Effector memory CD8-positive, alpha-beta T cell (primary cell): ENCODE measurements at regions not wholly inside any gene's neighbourhood (a gene's known extent, or its start where the extent isn't known, plus 50 kb on each side); places are given as distances from the start of the nearest gene placed in this dataset.

Experiments used
- ATAC-seq: fragments of 150-1000 bp; cut with Tn5 transposase; replicated peaks from 2 replicates; pipeline ENCODE4 v1.10.0; 2021; ENCODE audit warnings: mild to moderate bottlenecking, moderate library complexity
- DNase-seq, 3 experiments: peaks; one replicate each; pipeline ENCODE4 v3.0.0; 2021
- H3K27ac Mint-ChIP-seq, 2 donors: one replicate each; pipeline ENCODE4 v1.8.0; 2022; ENCODE audit warnings: mild to moderate bottlenecking in 2 of 2, mixed read lengths in 2 of 2, moderate library complexity in 2 of 2
- H3K27me3 Mint-ChIP-seq, 2 donors: one replicate each; pipeline ENCODE4 v1.8.0; 2022; ENCODE audit warnings: mixed read lengths in 2 of 2
- H3K36me3 Mint-ChIP-seq: one replicate; pipeline ENCODE4 v1.8.0; 2022; ENCODE audit warnings: mild to moderate bottlenecking, moderate library complexity, mixed read lengths; ENCODE audit not compliant: insufficient read depth
- H3K4me1 Mint-ChIP-seq, 2 donors: one replicate each; pipeline ENCODE4 v1.8.0; 2022; ENCODE audit warnings: low read depth in 2 of 2, mixed read lengths in 2 of 2
- H3K4me3 Mint-ChIP-seq, 2 donors: one replicate each; pipeline ENCODE4 v1.8.0; 2022; ENCODE audit warnings: mild to moderate bottlenecking in 2 of 2, mixed read lengths in 2 of 2, moderate library complexity in 2 of 2
- H3K9me3 Mint-ChIP-seq, 2 donors: one replicate each; pipeline ENCODE4 v1.8.0; 2022; ENCODE audit warnings: mixed read lengths in 2 of 2

DNA sequence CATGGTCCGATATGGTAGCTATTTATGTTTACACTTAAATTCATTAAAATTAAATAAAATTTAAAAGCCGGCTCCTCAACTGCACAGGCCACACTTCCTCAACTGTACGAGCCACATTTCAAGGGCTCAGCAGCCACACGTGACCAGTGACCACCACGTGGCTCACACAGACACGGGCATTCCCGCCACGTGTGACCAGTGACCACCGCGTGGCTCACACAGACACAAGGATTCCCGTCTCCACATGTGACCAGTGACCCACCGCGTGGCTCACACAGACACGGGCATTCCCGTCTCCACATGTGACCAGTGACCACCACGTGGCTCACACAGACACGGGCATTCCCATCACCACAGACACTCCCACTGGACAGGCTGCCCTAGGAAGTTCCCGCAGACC lies 91.3 kb downstream of the PDGFA start:
- ATAC-seq (no peak), DNase-seq (no peak)
- Mint-ChIP-seq H3K4me1 (no peaks in the 10 kb centered on the region), H3K27ac (no peak overlapping the region), H3K36me3 (no peaks in the 10 kb centered on the region), H3K9me3 (no peaks in the 10 kb centered on the region), H3K27me3 (no peaks in the 10 kb centered on the region), H3K4me3 (no peak overlapping the region)

DNA sequence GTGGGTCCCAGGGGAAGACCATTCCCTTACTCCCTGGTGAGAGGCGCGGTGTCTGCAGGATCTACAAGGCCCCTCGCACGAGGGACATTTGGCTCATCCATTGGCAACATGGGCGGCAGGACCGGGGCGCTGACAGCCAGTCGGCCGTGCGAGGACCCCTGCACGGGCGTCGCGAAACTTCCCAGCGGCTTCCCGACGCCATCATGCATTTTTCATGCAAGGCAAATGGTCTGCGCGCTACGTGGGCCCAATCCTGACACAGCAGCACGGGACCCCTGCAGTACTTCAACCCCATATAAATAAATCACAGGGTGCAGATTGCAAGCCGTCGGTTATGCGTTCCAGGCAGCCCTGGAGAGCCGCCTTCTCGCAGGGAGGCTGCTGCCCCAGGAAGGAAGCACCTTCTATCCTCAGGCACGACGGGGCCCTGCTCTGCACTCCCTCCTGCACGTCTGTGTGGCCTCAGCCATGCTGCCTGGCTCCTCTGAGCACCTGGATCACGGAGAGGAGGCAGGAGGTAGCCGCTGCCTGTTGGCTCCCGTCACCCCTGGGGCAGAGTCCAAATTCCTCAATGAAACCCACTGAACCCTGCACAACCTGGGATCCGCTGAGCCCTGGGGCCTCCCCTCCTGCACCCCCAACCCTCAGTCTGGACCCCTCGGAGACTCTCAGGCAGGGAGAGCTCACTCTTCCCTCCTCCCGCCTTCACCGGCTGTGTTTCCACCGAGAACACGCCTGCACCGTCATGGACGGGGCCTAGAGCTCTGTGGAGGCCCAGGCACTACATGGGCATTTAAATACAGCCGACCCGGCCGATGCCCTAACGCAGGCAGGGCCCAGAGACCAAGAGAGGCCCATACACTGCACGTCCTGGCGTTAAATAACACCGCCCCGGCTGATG lies 90.5 kb downstream of the PDGFA start:
- no peaks in the 10 kb centered on the region for H3K36me3 Mint-ChIP-seq
- H3K27ac Mint-ChIP-seq, result peak overlapping the region in 1 of 2 donors; percentile 46
- H3K4me3 Mint-ChIP-seq, result no peak overlapping the region
- no peaks in the 10 kb centered on the region for H3K4me1 Mint-ChIP-seq
- no peak for ATAC-seq
- H3K9me3 Mint-ChIP-seq, result no peaks in the 10 kb centered on the region
- no peak for DNase-seq
- no peaks in the 10 kb centered on the region for H3K27me3 Mint-ChIP-seq

DNA sequence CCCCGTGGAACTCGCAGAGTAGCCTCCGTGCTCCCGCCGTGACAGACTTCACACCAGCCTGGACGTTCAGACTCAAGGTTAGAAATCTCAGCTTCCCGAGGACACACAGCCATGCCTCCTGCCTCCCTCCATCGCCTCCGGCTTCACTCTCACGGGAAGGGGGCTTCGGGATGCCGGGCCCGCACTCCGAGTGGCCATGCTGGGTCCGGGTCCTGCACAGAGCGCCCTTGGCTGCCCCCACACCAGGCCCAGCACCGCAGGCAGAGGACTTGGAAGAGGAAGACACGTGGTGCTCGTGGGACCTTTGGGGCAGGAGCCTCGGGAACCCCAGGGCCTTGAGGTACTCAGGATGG lies 89.8 kb downstream of the PDGFA start:
- DNase-seq, result no peak
- Mint-ChIP-seq H3K36me3 (no peaks in the 10 kb centered on the region), H3K27ac (peak overlapping the region in 1 of 2 donors; percentile 46), H3K4me1 (no peaks in the 10 kb centered on the region), H3K27me3 (no peaks in the 10 kb centered on the region), H3K4me3 (no peak overlapping the region), H3K9me3 (no peaks in the 10 kb centered on the region)
- no peak for ATAC-seq

DNA sequence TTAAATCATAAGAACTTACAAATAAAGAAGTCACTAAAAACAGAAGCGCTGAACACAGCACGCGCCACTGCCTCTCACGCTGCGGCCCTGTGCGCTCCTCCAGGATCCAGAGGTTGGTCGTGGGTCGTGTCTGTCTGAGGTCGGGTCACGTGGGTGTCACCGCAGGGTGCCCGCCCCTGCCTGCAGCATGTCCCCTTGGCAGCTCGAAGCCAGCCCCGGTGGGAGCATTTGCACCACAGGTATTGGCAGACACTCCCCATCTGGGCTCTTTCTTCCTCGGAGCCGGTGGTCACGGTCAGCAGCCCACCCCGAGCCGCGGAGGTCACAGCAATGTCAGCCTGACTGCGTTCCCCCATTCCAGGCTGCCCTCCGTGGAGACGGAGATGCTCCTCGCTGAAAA lies 88.6 kb downstream of the PDGFA start:
- no peak overlapping the region for H3K4me3 Mint-ChIP-seq
- H3K9me3 Mint-ChIP-seq, result no peaks in the 10 kb centered on the region

DNA sequence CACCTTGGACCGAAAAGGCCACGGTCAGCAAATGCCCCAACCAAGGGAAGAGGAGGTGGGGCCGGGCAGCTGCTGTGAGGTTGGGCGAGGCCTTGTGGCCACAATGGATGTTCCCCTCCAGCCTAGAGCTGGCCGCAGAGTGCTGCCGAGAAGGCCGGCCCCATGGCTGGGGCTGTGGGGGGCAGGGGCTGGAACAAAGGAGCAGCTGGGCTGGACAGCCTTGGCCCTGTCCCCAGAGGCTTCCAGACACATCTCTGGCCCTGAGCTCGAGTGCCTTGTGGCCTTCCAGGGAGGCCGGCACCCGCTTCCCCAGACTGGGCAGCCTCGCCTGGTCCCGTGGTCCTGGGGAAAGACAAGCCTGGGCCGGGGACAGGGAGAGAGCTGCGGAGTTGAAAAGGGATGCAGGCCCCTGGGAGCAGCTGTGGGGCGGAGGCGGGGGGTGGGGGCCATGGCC lies 88.0 kb downstream of the PDGFA start:
- H3K27me3 Mint-ChIP-seq, result peaks cover 0 to 8% of the 10 kb centered on the region in 2 donors
- H3K4me1 Mint-ChIP-seq, result peaks cover 0 to 2% of the 10 kb centered on the region in 2 donors
- no peak overlapping the region for H3K4me3 Mint-ChIP-seq
- ATAC-seq (no peak), DNase-seq (no peak)
- no peak overlapping the region for H3K27ac Mint-ChIP-seq
- H3K9me3 Mint-ChIP-seq, result no peaks in the 10 kb centered on the region
- H3K36me3 Mint-ChIP-seq, result no peaks in the 10 kb centered on the region

More for the DNA sequence above, 88.6 kb downstream of the PDGFA start:
- Mint-ChIP-seq H3K27me3 (peaks cover 0 to 8% of the 10 kb centered on the region in 2 donors), H3K4me1 (peaks cover 0 to 2% of the 10 kb centered on the region in 2 donors), H3K36me3 (no peaks in the 10 kb centered on the region), H3K27ac (no peak overlapping the region)
- DNase-seq (no peak), ATAC-seq (no peak)

DNA sequence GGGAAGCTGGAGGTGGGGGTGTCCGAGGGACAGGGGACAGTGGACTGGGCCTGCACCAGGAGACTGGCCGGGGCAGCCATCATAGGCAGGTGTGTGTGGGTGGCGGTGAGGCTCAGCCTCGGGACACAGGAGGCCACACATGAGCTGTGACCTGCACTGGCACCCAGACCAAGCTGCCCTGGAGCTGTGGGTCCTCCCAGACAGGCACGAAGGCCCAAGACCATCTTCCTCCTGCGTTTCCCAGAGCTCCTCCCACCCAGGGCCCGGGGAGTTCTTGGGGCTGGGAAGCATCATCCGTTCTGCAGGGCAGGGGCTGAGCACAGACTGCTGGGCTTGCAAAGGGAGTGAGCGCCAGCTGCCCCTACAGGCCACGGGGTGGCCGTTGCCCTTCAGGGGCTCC lies 87.4 kb downstream of the PDGFA start:
- peaks cover 0 to 2% of the 10 kb centered on the region in 2 donors for H3K4me1 Mint-ChIP-seq
- no peaks in the 10 kb centered on the region for H3K9me3 Mint-ChIP-seq
- H3K27me3 Mint-ChIP-seq, result peaks cover 0 to 8% of the 10 kb centered on the region in 2 donors
- H3K4me3 Mint-ChIP-seq, result no peak overlapping the region
- ATAC-seq (no peak), DNase-seq (no peak)
- no peaks in the 10 kb centered on the region for H3K36me3 Mint-ChIP-seq
- no peak overlapping the region for H3K27ac Mint-ChIP-seq

DNA sequence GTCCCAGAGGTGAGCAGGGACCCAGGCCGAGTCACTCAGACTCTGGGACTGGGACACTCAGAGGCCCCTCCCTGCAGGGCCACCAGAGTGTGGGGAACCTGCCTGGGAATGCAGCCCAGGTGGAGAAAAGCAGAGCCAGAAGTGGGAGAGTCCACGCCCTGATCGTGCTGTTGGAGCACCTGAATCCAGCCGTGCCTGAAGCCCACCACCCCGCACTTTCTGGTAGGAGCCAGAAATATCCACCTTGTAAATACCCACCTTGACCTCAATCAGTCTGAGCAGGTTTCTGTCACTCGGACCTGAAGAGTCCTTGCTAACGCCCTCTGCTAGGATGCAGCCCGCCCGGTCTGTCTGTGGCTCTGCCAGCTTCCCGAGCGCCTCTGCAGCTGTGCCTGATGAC lies 86.7 kb downstream of the PDGFA start:
- H3K27me3 Mint-ChIP-seq, result peaks cover 0 to 8% of the 10 kb centered on the region in 2 donors
- no peaks in the 10 kb centered on the region for H3K36me3 Mint-ChIP-seq
- peaks cover 0 to 2% of the 10 kb centered on the region in 2 donors for H3K4me1 Mint-ChIP-seq
- no peaks in the 10 kb centered on the region for H3K9me3 Mint-ChIP-seq
- no peak for ATAC-seq
- H3K27ac Mint-ChIP-seq, result no peak overlapping the region
- no peak for DNase-seq
- H3K4me3 Mint-ChIP-seq, result no peak overlapping the region

DNA sequence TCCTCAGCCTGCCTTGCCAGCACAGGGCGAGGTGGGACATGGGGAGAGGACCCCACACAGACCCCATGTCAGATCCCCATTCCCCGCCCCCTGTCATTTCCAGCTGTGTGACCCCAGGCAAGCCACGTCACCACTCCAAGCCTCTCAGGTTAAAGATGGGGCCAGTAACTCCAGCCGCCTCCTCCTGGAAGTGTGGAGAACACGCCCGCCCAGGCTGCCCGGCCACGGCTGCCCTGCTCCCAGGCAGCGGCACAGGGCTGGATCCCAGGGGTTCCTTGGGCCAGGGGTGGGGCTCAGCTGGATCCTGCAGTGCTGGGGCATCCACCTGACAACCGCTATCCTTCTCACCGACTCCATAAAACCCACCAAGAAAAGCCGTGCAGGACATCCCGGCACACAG lies 86.1 kb downstream of the PDGFA start:
- Mint-ChIP-seq H3K36me3 (no peaks in the 10 kb centered on the region), H3K4me1 (peaks cover 0 to 2% of the 10 kb centered on the region in 2 donors), H3K9me3 (no peaks in the 10 kb centered on the region), H3K27me3 (peaks cover 0 to 8% of the 10 kb centered on the region in 2 donors), H3K4me3 (no peak overlapping the region), H3K27ac (no peak overlapping the region)
- ATAC-seq, result no peak
- no peak for DNase-seq

DNA sequence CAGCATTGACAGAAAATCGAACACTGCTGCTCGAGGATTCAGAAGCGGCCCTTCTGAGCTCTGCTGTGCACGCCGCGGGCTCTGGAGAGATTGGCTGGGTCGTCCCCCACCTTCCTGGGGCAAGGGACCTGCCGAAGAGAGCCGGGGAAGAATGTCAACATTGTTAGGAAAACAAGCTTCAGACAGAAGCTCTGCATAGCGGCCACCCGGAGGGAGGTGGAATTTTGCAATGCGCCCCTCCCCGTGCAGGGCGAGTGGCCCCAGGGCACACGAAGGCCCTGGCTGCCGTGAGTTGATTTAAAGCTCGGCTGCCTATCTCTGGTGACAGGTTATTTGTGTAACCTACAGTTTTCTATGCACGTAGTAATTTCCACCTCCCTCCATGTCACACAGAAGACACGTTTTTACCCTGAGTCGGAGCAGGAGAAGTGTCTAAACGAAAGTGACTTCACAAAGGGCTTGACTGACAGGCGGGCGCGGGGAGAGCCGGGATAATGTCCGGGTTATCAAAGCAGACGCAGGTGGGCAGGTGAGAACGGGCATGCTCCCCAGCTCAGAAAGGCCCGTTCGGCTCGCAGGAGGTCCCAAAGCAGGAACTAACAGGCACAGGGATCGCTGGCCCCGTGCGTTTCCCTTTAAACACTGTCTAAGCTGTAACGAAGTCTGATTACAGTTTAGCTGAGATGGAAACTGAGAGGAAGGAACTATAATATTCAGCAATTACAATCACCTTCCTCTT lies 84.6 kb downstream of the PDGFA start:
- H3K27ac Mint-ChIP-seq, result no peak overlapping the region
- ATAC-seq, result no peak
- peaks cover 0 to 2% of the 10 kb centered on the region in 2 donors for H3K4me1 Mint-ChIP-seq
- H3K9me3 Mint-ChIP-seq, result no peaks in the 10 kb centered on the region
- peaks cover 0 to 8% of the 10 kb centered on the region in 2 donors for H3K27me3 Mint-ChIP-seq
- H3K4me3 Mint-ChIP-seq, result no peak overlapping the region
- DNase-seq, result no peak
- H3K36me3 Mint-ChIP-seq, result no peaks in the 10 kb centered on the region

DNA sequence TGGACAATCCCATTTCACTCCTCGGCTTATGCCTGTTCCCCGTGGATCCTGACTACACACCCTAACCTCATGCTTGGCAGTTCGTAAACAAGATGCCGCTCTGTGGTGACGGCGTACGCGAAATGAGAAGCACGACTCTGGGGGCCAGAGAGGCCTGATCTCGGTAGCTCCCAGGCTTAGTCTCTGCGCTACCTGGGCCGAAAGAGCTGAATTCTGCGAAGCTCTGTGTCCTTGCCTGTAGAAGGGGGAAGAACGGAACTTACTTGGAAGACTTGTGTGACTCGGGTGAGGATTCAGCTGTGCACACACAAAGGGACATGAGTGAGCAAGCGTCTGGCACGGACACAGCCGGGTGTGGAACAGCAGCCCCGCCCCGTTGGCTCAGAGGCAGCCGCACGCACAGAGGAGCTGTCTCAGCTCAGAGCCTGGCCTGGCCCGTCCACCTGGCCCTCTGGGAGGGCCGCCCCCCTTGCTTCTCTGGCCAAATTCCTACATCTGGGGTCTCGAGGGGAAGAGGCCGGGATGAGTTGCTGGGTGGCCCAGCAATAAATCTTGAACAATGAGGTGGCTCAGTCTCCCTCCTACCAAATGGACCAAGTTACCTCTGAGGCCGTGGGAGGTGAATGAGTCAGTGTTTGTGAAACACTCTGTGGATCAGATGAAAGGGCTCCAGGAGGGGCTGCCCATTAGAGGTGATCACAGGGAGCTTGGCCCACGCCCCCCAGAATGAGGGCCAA lies 83.8 kb downstream of the PDGFA start:
- ATAC-seq, result no peak
- H3K4me3 Mint-ChIP-seq, result no peak overlapping the region

DNA sequence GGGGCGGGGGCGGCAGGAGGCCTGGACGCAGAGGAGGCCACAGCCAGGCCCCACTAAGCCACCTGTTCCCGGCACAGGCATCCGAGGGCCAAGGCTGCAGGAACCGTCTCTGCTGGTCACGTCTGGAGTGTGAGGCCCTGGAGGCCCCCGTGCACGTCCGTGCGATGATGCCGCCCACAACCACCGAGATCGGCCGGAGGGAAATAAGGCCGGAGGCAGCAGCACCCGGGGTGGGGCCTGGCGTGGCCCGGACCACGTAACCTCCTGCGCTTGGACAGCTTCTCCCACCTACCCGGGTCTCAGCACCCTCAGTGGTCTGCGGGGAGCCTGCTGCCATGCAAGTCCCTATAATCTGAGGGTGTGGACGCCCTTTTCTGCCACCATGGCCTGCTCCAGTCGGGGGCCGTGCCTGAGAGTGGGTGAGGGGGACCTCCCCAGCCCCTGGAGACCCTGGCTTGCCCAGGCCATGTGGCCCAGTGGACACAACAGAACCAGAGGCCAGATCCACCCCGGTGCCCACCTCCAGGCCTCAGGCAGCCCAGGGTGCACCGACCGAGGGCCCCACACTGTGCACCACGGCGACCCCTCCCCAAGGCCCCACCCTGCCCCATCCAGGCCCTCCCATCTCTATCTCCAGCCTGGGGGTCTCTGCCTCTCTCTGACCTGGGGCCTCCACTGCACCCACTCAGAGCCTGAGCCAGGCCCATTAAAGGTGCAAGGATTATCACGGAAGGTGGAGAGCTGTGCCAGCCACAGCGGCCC lies 83.1 kb downstream of the PDGFA start:
- DNase-seq (no peak), ATAC-seq (no peak)
- no peak overlapping the region for H3K4me3 Mint-ChIP-seq
- H3K27me3 Mint-ChIP-seq, result peaks cover 0 to 16% of the 10 kb centered on the region in 2 donors
- peaks cover 0 to 2% of the 10 kb centered on the region in 2 donors for H3K4me1 Mint-ChIP-seq
- no peaks in the 10 kb centered on the region for H3K9me3 Mint-ChIP-seq
- no peaks in the 10 kb centered on the region for H3K36me3 Mint-ChIP-seq
- H3K27ac Mint-ChIP-seq, result peak overlapping the region in 1 of 2 donors; percentile 66

More for the DNA sequence above, 83.8 kb downstream of the PDGFA start:
- no peak for DNase-seq
- Mint-ChIP-seq H3K36me3 (no peaks in the 10 kb centered on the region), H3K9me3 (no peaks in the 10 kb centered on the region), H3K27me3 (peaks cover 0 to 15% of the 10 kb centered on the region in 2 donors), H3K27ac (no peak overlapping the region), H3K4me1 (peaks cover 0 to 2% of the 10 kb centered on the region in 2 donors)

DNA sequence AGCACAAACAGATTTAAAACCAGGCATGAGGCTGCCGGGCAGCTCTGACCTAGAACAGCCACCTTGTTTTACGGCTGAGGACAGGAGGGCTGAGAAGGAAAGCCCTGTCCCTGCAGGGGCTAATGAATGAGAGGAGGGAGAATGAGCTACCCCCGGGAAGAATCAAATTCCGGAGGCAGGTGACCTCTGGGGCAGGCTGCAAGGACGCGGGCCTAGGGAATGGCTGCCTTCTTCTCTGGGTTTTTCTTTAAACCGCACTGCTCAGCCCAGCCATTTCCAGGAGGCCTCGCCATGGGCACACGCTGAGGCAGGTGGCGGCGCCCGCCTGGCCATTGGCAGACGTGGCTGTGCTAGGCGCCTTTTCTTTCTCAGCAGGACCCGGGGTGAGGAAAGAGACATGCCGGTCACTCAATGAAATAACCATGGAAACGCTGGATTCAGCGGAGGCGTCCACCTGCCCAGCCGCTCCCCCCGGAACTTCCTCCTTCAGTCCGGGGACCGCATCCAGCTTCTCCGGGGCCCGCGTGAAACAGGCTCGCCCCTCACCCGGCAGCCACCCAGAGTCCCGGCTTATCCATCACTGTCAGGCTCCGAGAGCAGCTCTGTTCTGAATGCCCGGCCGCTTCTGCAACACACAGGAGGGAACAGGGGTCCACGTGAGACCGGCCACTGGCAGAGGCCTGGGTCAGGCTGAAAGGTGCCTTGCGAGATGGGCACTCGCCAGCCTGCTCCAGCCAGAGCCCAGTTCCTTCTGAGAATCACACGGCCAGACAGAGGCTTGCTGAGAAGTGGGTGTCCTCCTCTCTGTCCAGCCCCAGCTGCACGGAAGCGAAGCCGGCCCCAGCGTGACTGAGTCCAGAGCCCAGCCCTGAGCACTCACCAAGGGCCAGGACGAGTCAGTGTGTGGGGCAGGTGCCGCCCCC lies 82.1 kb downstream of the PDGFA start:
- H3K9me3 Mint-ChIP-seq, result no peaks in the 10 kb centered on the region
- peaks cover 0 to 16% of the 10 kb centered on the region in 2 donors for H3K27me3 Mint-ChIP-seq
- peak overlapping the region in 1 of 2 donors; percentile 66 for H3K27ac Mint-ChIP-seq
- no peaks in the 10 kb centered on the region for H3K36me3 Mint-ChIP-seq
- H3K4me3 Mint-ChIP-seq, result no peak overlapping the region
- H3K4me1 Mint-ChIP-seq, result peaks cover 0 to 2% of the 10 kb centered on the region in 2 donors
- ATAC-seq (no peak), DNase-seq (no peak)
